IPS-NIHi11 (cell line): ENCODE measurements at regions not wholly inside any gene's neighbourhood (a gene's known extent, or its start where the extent isn't known, plus 50 kb on each side); places are given as distances from the start of the nearest gene placed in this dataset.

Experiments used
- DNase-seq: peaks from one replicate; pipeline ENCODE4 v3.0.0; 2012; ENCODE audit warnings: mixed read lengths, low spot score

- no peak for DNase-seq
These were observed 50.5 kb upstream of the HSPA12A start for GRCh38 chr10:116792817-116793216.

- no peak for DNase-seq
These were observed 52.8 kb upstream of the ENO4 start for GRCh38 chr10:116796469-116796868.

GRCh38 chr10:116796910-116797513 lies 52.3 kb upstream of the ENO4 start:
- peak; percentile 87 for DNase-seq

GRCh38 chr10:116798859-116799258 lies 50.4 kb upstream of the ENO4 start:
- no peak for DNase-seq
